ENCODE measurements at regions not wholly inside any gene's neighbourhood (a gene's known extent, or its start where the extent isn't known, plus 50 kb on each side); places are given as distances from the start of the nearest gene placed in this dataset.

GRCh38 chr12:4177262-4177661, 96.3 kb upstream of the CCND2 start:
- TF ChIP-seq REST (tag by site-specific recombination; IDR thresholded peaks at IDR 0.05) (no peak), ZNF585B (tag by site-specific recombination; IDR thresholded peaks at IDR 0.05) (no peak), CTCF (tag by site-specific recombination; IDR thresholded peaks at IDR 0.05) (no peak), ZNF747 (tag by site-specific recombination; IDR thresholded peaks at IDR 0.05) (no peak), ZNF223 (tag by site-specific recombination; IDR thresholded peaks at IDR 0.05) (no peak), SP2 (tag by site-specific recombination; IDR thresholded peaks at IDR 0.05) (no peak), ZNF24 (tag by site-specific recombination; IDR thresholded peaks at IDR 0.05) (no peak), ZNF2 (tag by site-specific recombination; IDR thresholded peaks at IDR 0.05) (no peak), ZNF211 (tag by site-specific recombination; IDR thresholded peaks at IDR 0.05; ENCODE audit: low read depth) (no peak), ZNF768 (tag by site-specific recombination; IDR thresholded peaks at IDR 0.05) (no peak), ZBTB48 (tag by site-specific recombination; IDR thresholded peaks at IDR 0.05) (no peak), ZNF707 (tag by site-specific recombination; IDR thresholded peaks at IDR 0.05) (no peak), ZNF529 (tag by site-specific recombination; IDR thresholded peaks at IDR 0.05; ENCODE audit: insufficient replicate concordance) (no peak)
